Lower leg skin (tissue), 4 donors: ENCODE measurements at regions not wholly inside any gene's neighbourhood (a gene's known extent, or its start where the extent isn't known, plus 50 kb on each side); places are given as distances from the start of the nearest gene placed in this dataset.

Experiments used
- DNase-seq, 2 donors: peaks; one replicate each; pipeline ENCODE4 v3.0.0-alpha.2; 2019; ENCODE audit warnings: low spot score in 2 of 2
- H3K4me3 ChIP-seq: fragments of 200-600 bp; sonication (generic); 2 replicates; pipeline ENCODE4 v1.5.1; 2017; ENCODE audit warnings: mild to moderate bottlenecking, low read depth; ENCODE audit not compliant: poor library complexity, severe bottlenecking
- CTCF ChIP-seq, 3 donors: fragments of 450-650 bp; IDR thresholded peaks; one replicate each; pipeline ENCODE4 v1.5.1; 2016; ENCODE audit warnings: antibody characterized with exemption in 3 of 3, mild to moderate bottlenecking in 3 of 3, moderate library complexity in 2 of 3
- POLR2A ChIP-seq, 2 donors: fragments of 450-650 bp; IDR thresholded peaks; one replicate each; pipeline ENCODE4 v1.6.1; 2016 to 2017; ENCODE audit warnings: antibody characterized with exemption in 2 of 2, mild to moderate bottlenecking in 1 of 2, moderate library complexity in 1 of 2
- WGBS, 2 donors: methylation state at CpG; one replicate each; pipeline ENCODE4 v1.1.5; 2018; 5-methylcytosine and 5-hydroxymethylcytosine counted together
- intact Hi-C: fragments of 100-400 bp; cut with DNase I; formaldehyde crosslinking; loops from one replicate; pipeline ENCODE4 v1.15.0; 2023; ENCODE audit warnings: low total_unique reads

DNA sequence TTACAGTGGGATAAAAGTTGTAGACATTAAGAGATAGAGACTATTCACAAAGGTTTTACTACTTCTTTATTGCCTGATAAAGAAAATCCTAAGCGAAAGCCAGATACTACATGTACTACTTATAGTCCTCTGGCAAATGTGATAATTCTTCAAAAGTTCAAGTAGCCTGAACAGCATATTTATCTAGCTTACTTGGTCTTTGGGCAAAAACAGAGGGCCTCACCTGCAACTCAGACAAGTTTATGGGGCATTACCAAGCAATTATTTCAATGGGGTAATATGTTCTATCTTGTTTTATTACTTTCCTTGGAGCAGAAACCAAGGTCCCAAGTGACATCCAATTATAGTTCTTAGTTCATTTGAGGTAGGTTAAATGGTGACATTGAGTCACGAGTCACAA is 390.1 kb upstream of the ARHGEF26 start:
- H3K4me3 ChIP-seq = no peak overlapping the region
- TF ChIP-seq POLR2A (IDR thresholded peaks at IDR 0.05) = no peak
- no peak for TF ChIP-seq CTCF (IDR thresholded peaks at IDR 0.05)
- intact Hi-C loops = no loop called here
- DNase-seq = no peak
- 78 to 89% methylated on average over 2 of the region's 2 CpGs for WGBS, 2 donors

DNA sequence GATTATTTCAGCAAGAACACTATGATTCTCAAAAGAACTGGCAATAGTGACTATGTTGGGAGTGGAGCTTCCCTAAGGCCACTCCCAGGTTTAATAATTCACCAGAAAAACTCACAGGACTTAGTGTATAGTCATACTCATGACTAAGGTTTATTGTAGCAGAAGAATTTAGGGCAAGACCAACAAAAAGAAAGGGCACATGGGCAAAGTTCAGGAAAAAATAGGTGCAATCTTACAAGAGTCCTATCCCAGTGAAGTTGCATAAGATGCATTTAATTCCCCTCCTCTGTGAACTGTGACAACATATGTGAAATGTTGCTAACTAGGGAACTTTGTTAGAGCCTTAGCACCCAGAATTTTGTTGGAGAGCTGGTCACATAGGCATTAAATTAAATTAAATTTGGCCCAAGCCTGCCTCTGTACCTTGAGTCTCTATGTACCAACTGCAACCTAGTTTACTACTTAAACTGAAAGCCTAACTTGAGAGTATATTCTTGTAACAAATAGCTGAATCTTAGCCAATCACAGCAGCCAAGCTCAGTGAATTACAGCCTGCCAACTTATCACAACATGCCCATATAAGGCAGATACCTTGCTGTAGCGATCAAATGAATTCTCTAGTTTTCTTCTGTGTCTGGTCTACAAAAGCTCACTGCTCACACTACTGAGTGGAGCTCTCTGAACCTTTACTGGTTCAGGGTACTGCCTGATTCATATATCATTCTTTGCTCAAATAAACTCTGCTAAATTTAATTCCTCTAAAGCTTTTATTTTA is 386.2 kb upstream of the ARHGEF26 start:
- no peak overlapping the region for H3K4me3 ChIP-seq
- TF ChIP-seq CTCF (IDR thresholded peaks at IDR 0.05) = no peak
- no peak for TF ChIP-seq POLR2A (IDR thresholded peaks at IDR 0.05)
- DNase-seq = no peak
- intact Hi-C loops = no loop called here
- WGBS, 2 donors = 81 to 84% methylated on average over 1 of the region's 1 CpG

DNA sequence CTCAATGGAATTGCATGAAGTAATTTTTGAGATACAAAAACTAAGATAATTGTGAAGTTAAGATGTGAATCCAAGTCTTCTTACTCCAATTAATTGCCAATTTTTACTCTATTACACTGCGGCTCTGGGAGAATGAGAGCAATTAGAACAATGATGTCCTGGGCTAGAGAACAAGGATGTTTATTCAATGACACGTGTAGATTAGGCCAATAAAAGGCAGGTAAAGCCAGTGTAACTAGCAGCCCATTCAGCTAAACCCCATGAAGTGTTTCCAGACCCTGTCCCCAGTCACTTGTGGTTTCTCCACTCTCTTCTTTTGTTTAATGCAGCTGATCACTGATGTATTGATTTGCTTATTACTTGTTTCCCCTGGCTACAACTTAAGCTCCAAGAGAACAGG is 381.1 kb upstream of the ARHGEF26 start:
- no peak for DNase-seq
- H3K4me3 ChIP-seq = no peak overlapping the region
- TF ChIP-seq CTCF (IDR thresholded peaks at IDR 0.05) = no peak
- no peak for TF ChIP-seq POLR2A (IDR thresholded peaks at IDR 0.05)
- intact Hi-C loops = no loop called here
- WGBS, 2 donors = 40 to 70% methylated on average over 2 of the region's 2 CpGs

DNA sequence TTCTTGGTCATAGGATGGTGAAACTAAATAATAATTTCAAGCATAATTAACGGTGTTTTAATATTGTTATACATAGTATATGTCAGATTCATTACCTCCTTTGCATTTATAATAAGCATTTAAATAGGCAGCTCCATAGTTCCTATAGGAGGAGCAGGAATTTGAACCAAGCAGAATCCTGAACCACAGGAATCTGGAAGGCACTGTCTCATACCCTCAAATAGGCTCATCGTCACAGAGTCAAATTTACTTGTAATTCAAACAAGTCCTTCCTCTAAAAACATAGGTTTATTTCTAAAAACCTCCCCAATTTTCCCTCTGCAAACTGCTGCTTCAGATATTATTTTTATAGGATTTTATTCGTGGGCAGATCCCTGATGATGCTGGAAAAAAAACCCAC is 376.3 kb upstream of the ARHGEF26 start:
- DNase-seq = no peak
- WGBS, 2 donors = 78 to 87% methylated on average over 3 of the region's 3 CpGs
- no peak overlapping the region for H3K4me3 ChIP-seq
- TF ChIP-seq POLR2A (IDR thresholded peaks at IDR 0.05) (no peak), CTCF (IDR thresholded peaks at IDR 0.05) (no peak)
- intact Hi-C loops = no loop called here

GRCh38 chr3:153746211-153746610 is 375.0 kb upstream of the ARHGEF26 start:
- WGBS, 2 donors = 89% methylated on average over 3 of the region's 3 CpGs
- intact Hi-C loops = no loop called here

DNA sequence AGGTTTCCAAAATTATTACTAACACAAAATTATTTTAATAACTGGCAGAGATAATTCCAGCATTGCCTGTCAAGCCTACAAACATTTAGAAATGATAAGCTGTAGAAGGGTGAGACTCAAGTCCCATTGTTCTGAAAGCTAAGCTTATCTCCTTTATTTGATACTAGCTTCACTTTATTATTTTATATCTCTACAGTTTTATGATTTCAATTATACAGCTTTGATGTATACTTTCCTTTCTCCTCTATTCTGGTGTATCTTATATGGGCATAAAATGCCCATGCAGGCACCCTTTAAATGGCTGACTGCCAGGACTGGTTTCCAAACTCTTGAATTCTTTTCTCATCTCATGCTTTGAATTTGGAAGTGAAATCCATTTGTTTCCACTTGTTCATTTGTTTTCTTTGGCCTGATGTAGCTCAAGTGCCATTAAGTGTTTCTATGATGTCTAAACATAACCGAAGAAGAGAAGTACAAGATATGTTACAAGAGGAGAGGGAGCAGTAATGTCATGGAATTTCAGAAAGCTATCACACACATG is 372.1 kb upstream of the ARHGEF26 start:
- intact Hi-C loops = no loop called here
- no peak for TF ChIP-seq POLR2A (IDR thresholded peaks at IDR 0.05)
- no peak for TF ChIP-seq CTCF (IDR thresholded peaks at IDR 0.05)
- H3K4me3 ChIP-seq = no peak overlapping the region
- DNase-seq = no peak
- whole genome bisulfite sequencing, 2 donors = 23 to 33% methylated on average over 1 of the region's 1 CpG

More at GRCh38 chr3:153746211-153746610, 375.0 kb upstream of the ARHGEF26 start:
- TF ChIP-seq POLR2A (IDR thresholded peaks at IDR 0.05) = no peak
- no peak for DNase-seq
- H3K4me3 ChIP-seq = no peak overlapping the region
